ENCODE measurements at regions not wholly inside any gene's neighbourhood (a gene's known extent, or its start where the extent isn't known, plus 50 kb on each side); places are given as distances from the start of the nearest gene placed in this dataset.
A peak's percentile ranks its signal among the peaks of the same experiment; 100 is the strongest.

- Histone ChIP-seq H3K27ac (no peak overlapping the region), H3K27me3 (no peaks in the 10 kb centered on the region), H3K9me3 (ENCODE audit: low read depth) (no peaks in the 10 kb centered on the region), H3K36me3 (no peaks in the 10 kb centered on the region), H3K4me1 (ENCODE audit: low read depth) (no peaks in the 10 kb centered on the region), H3K4me3 (no peak overlapping the region)
- DNase-seq (ENCODE audit: low read depth in 1 of 2, low spot score in 1 of 2), result no peak
- TF ChIP-seq CTCF (IDR thresholded peaks at IDR 0.05; ENCODE audit: low read depth, low read length), result no peak
Observed at GRCh38 chr2:82793711-82794435, 1665.2 kb downstream of the SUCLG1 start.

- Histone ChIP-seq H3K4me3 (no peak overlapping the region), H3K9me3 (ENCODE audit: low read depth) (no peaks in the 10 kb centered on the region), H3K4me1 (ENCODE audit: low read depth) (no peaks in the 10 kb centered on the region), H3K36me3 (no peaks in the 10 kb centered on the region), H3K27me3 (no peaks in the 10 kb centered on the region), H3K27ac (no peak overlapping the region)
- TF ChIP-seq CTCF (IDR thresholded peaks at IDR 0.05; ENCODE audit: low read depth, low read length), result no peak
- DNase-seq (ENCODE audit: low read depth in 1 of 2, low spot score in 1 of 2), result no peak
Observed at GRCh38 chr2:82792316-82792715, 1666.8 kb downstream of the SUCLG1 start.

- Histone ChIP-seq H3K27ac (no peak overlapping the region), H3K4me3 (no peak overlapping the region), H3K4me1 (ENCODE audit: low read depth) (no peaks in the 10 kb centered on the region), H3K9me3 (ENCODE audit: low read depth) (no peaks in the 10 kb centered on the region), H3K27me3 (no peaks in the 10 kb centered on the region), H3K36me3 (no peaks in the 10 kb centered on the region)
- DNase-seq (ENCODE audit: low read depth in 1 of 2, low spot score in 1 of 2), result peak in 1 of 2 donors; percentile 91
- TF ChIP-seq CTCF (IDR thresholded peaks at IDR 0.05; ENCODE audit: low read depth, low read length), result no peak
Observed at GRCh38 chr2:82790206-82791021, 1668.7 kb downstream of the SUCLG1 start.

- TF ChIP-seq CTCF (IDR thresholded peaks at IDR 0.05; ENCODE audit: low read depth, low read length), result no peak
- peak in 1 of 2 donors; percentile 47 for DNase-seq (ENCODE audit: low read depth in 1 of 2, low spot score in 1 of 2)
- no peak overlapping the region for H3K4me3 ChIP-seq
- no peaks in the 10 kb centered on the region for H3K9me3 ChIP-seq (ENCODE audit: low read depth)
- no peaks in the 10 kb centered on the region for H3K27me3 ChIP-seq
- no peak overlapping the region for H3K27ac ChIP-seq
- H3K36me3 ChIP-seq, result no peaks in the 10 kb centered on the region
- H3K4me1 ChIP-seq (ENCODE audit: low read depth), result no peaks in the 10 kb centered on the region
Observed at GRCh38 chr2:82789851-82790205, 1669.3 kb downstream of the SUCLG1 start.

- H3K27me3 ChIP-seq, result no peaks in the 10 kb centered on the region
- no peak overlapping the region for H3K27ac ChIP-seq
- no peak for TF ChIP-seq CTCF (IDR thresholded peaks at IDR 0.05; ENCODE audit: low read depth, low read length)
- H3K36me3 ChIP-seq, result no peaks in the 10 kb centered on the region
- H3K4me3 ChIP-seq, result no peak overlapping the region
- no peaks in the 10 kb centered on the region for H3K9me3 ChIP-seq (ENCODE audit: low read depth)
- H3K4me1 ChIP-seq (ENCODE audit: low read depth), result no peaks in the 10 kb centered on the region
- peak in 1 of 2 donors; percentile 18 for DNase-seq (ENCODE audit: low read depth in 1 of 2, low spot score in 1 of 2)
Observed at GRCh38 chr2:82781176-82781915, 1677.7 kb downstream of the SUCLG1 start.

All from cardiac muscle cell (in vitro differentiated cells and primary cell).